ENCODE measurements at regions not wholly inside any gene's neighbourhood (a gene's known extent, or its start where the extent isn't known, plus 50 kb on each side); places are given as distances from the start of the nearest gene placed in this dataset.

DNA sequence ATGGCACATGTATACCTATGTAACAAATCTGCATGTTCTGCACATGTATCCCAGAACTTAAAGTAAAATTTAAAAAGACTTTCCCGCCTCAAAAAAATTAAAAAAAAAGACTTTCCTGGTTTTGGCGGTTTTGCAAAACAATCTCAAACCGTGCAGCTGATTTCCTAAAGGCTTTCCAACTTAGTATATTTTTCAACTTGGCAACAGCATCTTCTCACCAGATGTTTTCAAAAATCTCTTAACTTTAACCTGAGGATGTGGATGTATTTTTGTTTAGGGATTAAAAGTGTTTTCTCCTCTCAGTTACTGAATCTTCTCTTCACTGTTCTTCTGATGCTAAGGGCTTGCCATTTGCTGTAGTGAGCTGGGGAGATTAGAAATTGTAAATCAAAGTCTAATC is 96.5 kb upstream of the PLPP4 start:
- in situ Hi-C loops (cut with HindIII; ENCODE audit: low pct_unique_long_range_greater_than_20kb, low sequenced_read_pairs) (no loop called here), intact Hi-C loops (cut with micrococcal nuclease; ENCODE audit: unreplicated experiment) (no loop called here)
- H3K9me3 ChIP-seq (ENCODE audit: control insufficient read depth, insufficient read depth, low read depth, low read length) = no peaks in the 10 kb centered on the region
- H3K27me3 ChIP-seq (ENCODE audit: control insufficient read depth, insufficient read depth, low read length) = no peaks in the 10 kb centered on the region
- DNase-seq (ENCODE audit: low read depth, low spot score) = no peak
- H3K27ac ChIP-seq (ENCODE audit: low read length) = no peak overlapping the region
- ChIA-PET CTCF (no interaction called here), POLR2A (no interaction called here)
- H3K4me1 ChIP-seq (ENCODE audit: control insufficient read depth, insufficient read depth, low read length) = no peaks in the 10 kb centered on the region
- H3K36me3 ChIP-seq (ENCODE audit: control insufficient read depth, insufficient read depth, low read length) = no peaks in the 10 kb centered on the region
- TF ChIP-seq POLR2AphosphoS5 (IDR thresholded peaks at IDR 0.05; ENCODE audit: low read depth, low read length) (no peak), SIN3A (IDR thresholded peaks at IDR 0.05; ENCODE audit: borderline replicate concordance, insufficient read depth, low read depth, low read length) (no peak), TCF7L2 (IDR thresholded peaks at IDR 0.05; ENCODE audit: low read depth, low read length) (no peak)
- TF ChIP-seq, protein P1, sequence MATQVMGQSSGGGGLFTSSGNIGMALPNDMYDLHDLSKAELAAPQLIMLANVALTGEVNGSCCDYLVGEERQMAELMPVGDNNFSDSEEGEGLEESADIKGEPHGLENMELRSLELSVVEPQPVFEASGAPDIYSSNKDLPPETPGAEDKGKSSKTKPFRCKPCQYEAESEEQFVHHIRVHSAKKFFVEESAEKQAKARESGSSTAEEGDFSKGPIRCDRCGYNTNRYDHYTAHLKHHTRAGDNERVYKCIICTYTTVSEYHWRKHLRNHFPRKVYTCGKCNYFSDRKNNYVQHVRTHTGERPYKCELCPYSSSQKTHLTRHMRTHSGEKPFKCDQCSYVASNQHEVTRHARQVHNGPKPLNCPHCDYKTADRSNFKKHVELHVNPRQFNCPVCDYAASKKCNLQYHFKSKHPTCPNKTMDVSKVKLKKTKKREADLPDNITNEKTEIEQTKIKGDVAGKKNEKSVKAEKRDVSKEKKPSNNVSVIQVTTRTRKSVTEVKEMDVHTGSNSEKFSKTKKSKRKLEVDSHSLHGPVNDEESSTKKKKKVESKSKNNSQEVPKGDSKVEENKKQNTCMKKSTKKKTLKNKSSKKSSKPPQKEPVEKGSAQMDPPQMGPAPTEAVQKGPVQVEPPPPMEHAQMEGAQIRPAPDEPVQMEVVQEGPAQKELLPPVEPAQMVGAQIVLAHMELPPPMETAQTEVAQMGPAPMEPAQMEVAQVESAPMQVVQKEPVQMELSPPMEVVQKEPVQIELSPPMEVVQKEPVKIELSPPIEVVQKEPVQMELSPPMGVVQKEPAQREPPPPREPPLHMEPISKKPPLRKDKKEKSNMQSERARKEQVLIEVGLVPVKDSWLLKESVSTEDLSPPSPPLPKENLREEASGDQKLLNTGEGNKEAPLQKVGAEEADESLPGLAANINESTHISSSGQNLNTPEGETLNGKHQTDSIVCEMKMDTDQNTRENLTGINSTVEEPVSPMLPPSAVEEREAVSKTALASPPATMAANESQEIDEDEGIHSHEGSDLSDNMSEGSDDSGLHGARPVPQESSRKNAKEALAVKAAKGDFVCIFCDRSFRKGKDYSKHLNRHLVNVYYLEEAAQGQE (IDR thresholded peaks at IDR 0.05; ENCODE audit: insufficient read depth in 1 of 2, low read depth in 2 of 2, low read length in 1 of 2) = no peak
- TF ChIP-seq, protein P2, sequence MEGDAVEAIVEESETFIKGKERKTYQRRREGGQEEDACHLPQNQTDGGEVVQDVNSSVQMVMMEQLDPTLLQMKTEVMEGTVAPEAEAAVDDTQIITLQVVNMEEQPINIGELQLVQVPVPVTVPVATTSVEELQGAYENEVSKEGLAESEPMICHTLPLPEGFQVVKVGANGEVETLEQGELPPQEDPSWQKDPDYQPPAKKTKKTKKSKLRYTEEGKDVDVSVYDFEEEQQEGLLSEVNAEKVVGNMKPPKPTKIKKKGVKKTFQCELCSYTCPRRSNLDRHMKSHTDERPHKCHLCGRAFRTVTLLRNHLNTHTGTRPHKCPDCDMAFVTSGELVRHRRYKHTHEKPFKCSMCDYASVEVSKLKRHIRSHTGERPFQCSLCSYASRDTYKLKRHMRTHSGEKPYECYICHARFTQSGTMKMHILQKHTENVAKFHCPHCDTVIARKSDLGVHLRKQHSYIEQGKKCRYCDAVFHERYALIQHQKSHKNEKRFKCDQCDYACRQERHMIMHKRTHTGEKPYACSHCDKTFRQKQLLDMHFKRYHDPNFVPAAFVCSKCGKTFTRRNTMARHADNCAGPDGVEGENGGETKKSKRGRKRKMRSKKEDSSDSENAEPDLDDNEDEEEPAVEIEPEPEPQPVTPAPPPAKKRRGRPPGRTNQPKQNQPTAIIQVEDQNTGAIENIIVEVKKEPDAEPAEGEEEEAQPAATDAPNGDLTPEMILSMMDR (IDR thresholded peaks at IDR 0.05) = no peak
- BruUV-seq (replicated peaks) = no TSS peak
- ATAC-seq = no peak
- H3K4me3 ChIP-seq (ENCODE audit: low read depth in 2 of 2, low read length in 2 of 2) = no peak overlapping the region

DNA sequence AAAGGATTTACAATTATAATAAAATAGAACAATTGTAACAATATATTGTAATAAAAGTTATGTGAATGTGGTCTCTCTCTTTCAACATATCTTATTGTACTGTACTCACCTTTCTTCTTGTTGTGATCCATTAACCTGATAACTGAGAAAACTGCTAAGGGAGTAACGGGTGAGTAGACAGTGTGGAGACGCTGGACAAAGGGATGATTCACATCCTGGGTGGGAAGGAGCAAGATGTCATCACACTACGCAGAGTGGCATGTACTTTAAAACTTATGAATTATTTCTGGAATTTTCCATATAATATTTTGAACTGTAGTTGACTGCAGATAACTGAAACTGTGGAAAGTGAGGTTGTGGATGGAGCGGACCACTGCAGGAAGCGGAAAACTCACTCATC is 91.2 kb upstream of the PLPP4 start:
- intact Hi-C loops (cut with micrococcal nuclease; ENCODE audit: unreplicated experiment) (no loop called here), in situ Hi-C loops (cut with HindIII; ENCODE audit: low pct_unique_long_range_greater_than_20kb, low sequenced_read_pairs) (no loop called here)
- Histone ChIP-seq H3K27ac (ENCODE audit: low read length) (no peak overlapping the region), H3K4me3 (ENCODE audit: low read depth in 2 of 2, low read length in 2 of 2) (no peak overlapping the region), H3K4me1 (ENCODE audit: control insufficient read depth, insufficient read depth, low read length) (no peaks in the 10 kb centered on the region), H3K36me3 (ENCODE audit: control insufficient read depth, insufficient read depth, low read length) (no peaks in the 10 kb centered on the region), H3K27me3 (ENCODE audit: control insufficient read depth, insufficient read depth, low read length) (peaks cover 10% of the 10 kb centered on the region), H3K9me3 (ENCODE audit: control insufficient read depth, insufficient read depth, low read depth, low read length) (no peaks in the 10 kb centered on the region)
- DNase-seq (ENCODE audit: low read depth, low spot score) = no peak
- ChIA-PET CTCF (no interaction called here), POLR2A (no interaction called here)
- TF ChIP-seq, protein P1 (IDR thresholded peaks at IDR 0.05; ENCODE audit: insufficient read depth in 1 of 2, low read depth in 2 of 2, low read length in 1 of 2) = no peak
- TF ChIP-seq SIN3A (IDR thresholded peaks at IDR 0.05; ENCODE audit: borderline replicate concordance, insufficient read depth, low read depth, low read length) = no peak
- TF ChIP-seq, protein P2 (IDR thresholded peaks at IDR 0.05) = no peak
- ATAC-seq = no peak
- BruUV-seq (replicated peaks) = no TSS peak
